GM19324 (cell line): ENCODE measurements at regions not wholly inside any gene's neighbourhood (a gene's known extent, or its start where the extent isn't known, plus 50 kb on each side); places are given as distances from the start of the nearest gene placed in this dataset.

Source experiments
- ATAC-seq: cut with Tn5 transposase; IDR thresholded peaks from one replicate; pipeline ENCODE4 v1.9.1; 2021; ENCODE audit warnings: mild to moderate bottlenecking, moderate library complexity; ENCODE audit not compliant: unreplicated experiment, low FRiP score

DNA sequence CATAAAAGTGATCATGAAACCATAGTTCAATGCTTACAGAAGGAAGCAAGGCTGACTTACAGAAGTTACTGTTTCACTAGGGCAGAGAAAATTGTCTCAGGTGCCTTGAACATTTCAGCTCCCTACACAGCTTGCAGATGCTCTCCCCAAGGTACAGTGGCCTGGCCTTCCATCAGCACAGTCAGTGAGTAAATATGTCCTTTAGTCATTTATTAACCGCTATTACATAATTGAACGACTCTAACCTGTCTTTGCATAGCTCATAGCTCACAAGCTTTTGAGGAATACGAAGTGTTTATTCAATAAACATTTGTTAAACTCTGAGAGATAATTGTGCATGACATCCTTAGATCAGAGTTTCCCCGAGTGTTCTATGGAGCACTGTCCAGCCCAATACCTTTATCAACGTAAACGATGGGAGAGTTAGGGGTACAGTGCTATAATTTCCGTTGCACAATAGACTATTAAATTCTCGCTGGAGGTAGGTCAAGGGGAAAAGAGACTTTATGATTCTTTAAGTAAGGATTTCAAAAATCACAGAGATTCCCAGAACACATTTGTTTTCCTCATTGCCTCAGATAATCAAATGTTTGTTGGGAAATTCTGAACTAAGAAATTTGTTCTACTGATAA, 677.8 kb downstream of the TSN start:
- ATAC-seq: peak; percentile 56

DNA sequence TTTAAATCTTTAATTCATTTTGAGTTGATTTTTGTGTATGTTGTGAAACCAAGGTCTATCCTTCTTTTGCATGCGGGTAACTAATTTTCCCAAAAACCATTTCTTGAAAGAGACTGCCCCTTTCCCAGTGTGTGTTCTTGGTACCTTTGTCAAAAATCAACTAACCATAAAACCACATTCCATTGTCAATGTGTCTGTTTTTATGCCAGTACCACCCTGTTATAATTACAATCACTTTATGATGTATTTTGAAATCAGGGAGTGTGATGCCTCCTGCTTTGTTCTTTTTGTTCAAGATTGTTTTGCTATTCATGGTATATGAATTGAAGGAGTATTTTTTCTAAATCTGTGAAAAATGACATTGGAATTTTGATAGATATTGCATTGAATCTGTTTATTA, 689.6 kb downstream of the TSN start:
- ATAC-seq: no peak

DNA sequence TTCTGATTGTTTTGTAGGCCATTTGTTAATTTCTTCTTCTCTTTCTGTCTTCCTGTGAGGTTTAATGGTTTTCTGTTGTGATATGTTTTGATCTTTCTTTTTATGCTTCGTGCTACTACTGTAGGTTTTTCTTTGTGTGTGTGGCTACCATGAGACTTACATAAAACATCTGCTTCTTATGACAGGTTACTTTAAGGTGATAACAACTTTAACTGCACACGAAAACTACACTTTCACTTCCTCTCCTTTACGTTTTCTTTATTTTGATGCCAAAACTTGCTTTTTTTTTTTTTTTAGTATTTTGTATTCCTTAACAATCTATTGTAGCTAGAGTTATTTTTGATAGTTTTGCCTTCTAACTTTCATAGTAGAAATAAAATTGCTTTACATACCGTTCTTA, 691.3 kb downstream of the TSN start:
- no peak for ATAC-seq

DNA sequence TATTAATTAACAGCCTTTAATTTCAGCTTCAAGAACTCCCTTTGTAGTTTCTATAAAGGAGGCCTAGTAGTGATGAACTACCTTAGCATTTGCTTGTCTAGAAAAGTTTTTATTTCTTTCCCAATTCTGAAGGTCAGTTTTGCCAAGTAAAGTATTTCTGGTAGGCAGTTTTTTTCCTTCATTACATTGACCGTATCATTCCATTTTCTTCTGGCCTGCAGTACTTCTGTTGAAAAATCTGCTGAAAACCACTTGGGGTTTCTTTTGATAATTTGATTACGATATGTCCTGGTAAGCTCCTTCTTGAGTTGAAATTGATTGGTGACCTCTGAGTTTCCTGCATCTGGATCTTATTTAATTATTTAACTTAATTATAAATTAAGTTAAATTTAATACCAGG, 691.8 kb downstream of the TSN start:
- ATAC-seq: no peak

DNA sequence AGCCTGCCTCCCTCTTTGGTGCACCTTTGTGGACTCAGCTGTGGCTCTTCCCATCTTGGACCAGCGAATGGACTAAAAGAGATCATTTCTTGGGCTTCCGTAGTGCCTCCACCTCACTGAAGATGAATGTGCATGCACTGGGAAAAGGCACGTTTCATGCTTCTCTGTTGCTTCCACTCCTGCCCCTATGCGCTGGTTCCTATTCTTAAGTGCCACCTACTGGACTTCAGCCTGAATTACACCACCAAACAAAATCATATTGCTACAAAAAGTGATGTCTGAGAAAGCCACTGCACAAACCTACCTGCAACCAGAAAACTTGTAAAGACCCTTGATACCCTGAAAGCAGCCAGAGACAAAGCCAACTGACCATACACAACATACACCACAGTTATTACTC, 695.6 kb downstream of the TSN start:
- no peak for ATAC-seq

DNA sequence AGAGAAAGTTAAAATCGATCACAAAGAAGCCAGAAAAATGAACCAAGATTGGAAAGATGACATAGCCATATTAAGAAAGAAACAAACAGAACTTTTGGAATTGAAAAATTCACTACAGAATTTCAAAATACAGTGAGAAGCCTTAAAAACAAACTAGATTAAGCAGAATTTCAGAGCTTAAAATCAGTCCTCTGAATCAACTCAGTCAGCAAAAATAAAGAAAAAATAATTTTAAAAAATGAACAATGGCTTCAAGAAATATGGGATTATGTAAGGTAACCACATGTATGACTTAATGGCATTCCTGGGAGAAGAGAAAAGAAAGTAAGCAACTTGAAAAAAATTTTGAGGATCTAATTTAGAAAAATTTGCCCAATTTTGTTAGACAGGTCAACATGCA, 696.2 kb downstream of the TSN start:
- ATAC-seq: no peak

DNA sequence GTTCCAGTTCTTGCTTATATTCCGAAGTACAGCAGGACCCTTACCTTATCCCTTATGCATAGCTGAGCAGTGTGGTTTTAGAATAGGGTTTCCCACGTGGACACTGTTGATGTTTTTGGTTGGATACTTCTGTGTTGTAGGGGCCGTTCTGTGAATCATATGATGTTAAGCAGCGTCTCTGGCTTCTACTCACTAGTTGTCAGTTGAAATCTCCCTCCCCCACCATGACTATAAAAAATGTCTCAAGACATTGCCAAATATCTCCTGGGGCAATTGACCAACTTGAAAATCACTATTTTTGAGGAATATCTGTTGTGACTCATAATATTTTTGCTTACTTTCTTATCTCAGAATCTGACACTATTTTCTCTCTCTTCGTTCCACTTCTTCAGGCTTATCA, 713.7 kb downstream of the TSN start:
- no peak for ATAC-seq

DNA sequence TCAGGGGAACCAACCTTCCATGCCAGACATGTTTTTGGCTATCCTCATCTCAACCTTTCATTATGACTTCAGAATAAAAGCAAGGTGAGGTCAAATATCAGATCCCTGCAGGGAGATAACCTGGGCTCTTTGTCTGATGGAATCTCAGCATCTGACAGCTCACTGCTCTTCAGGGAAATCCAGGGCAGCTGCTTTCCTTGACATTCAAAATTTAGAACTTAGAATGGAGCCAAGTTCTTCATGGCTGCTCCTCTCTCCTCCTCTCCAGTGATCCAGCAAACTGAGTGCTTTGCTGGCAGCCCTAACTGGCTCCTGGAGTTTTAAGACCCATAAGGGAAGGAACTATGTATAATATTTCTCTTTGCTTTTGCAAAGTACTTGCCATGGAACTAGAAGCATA, 716.3 kb downstream of the TSN start:
- no peak for ATAC-seq

DNA sequence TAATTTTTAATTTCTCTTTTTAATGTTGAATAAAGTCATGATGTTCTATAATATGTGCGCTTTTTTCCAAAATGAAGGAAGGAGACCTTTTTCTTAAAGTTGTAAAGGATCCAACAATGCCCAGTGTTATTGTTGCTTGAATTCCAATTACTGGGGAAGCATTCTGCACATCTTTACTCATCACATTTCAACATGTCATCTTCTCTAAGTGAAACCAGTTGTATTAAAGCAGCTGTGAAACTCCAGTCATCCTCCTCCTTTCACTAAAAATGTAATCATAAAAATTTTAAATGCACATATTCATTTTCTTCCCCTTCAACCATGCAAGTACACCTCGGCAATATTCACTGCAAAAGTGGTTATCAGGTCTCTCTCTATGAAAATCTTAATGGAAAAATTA, 722.7 kb downstream of the TSN start:
- ATAC-seq: no peak

DNA sequence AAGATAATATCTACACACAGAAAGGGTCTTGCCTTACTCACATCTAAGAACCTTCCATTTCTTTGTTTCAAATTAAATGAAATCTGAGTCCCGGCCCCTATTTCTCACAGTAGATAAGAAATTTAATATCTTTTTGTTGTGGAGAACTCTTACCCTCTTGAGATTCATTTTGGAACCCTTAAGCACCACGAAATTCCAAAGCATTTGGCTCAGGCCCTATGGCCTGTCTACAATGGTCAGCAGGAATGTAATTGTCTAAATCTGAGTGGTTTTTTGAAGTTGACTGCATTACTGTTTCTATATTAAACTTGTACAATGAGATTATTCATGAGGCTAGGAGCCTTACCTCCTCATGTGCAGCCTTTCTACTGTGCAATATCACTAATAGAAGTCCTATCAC, 723.3 kb downstream of the TSN start:
- ATAC-seq: no peak

DNA sequence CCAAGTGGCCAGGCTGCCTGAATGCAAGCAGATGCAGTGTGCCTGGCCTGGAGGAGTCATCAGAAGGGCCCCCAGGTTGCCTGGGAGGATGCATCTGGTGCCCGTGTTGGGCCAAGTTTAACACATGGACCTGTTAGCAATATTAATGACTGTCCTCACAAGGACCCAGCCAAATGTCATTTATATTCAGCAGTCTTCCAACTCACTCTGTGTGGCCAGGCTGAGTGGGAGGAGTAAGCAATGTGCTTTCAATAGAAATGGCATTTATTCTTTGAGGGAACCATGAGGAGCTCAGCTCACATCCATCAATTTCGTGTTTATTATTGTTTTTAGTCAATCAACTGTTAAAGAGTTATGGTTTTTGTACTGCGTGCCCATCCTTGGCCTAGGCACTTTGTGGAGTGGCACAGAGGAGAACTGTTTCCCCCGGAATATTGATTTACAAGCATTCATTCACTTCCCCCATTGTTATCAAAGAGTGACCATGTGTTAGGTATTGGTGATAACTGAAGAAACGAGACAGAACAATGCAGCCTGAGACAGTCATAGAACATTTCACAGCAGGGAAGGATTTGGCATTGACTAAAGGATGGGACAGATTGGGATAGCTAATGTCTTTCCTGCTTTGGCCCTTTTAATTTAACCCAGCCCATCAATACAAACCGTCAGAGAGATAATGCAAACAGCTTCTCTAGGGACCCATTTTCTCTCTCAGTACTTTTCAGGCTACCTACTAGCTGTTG, 725.2 kb downstream of the TSN start:
- ATAC-seq: no peak

DNA sequence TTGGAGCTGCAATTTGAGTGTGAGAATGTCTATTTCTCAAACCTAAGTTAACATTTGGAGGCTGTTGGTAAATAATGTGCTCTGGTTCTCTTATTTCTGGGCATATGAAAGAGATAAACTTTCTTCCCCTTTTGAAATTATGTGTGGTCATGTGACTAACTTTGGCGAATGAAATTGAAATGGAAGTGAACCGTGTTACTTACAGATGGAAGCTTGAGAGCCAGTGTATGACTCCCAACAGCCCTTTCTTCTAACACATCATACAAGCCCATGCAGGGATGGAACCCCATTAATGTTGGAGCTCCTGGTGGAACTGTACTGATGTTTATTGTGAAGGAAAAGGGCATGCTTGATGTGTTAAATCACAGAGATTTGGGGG, 725.8 kb downstream of the TSN start:
- no peak for ATAC-seq

DNA sequence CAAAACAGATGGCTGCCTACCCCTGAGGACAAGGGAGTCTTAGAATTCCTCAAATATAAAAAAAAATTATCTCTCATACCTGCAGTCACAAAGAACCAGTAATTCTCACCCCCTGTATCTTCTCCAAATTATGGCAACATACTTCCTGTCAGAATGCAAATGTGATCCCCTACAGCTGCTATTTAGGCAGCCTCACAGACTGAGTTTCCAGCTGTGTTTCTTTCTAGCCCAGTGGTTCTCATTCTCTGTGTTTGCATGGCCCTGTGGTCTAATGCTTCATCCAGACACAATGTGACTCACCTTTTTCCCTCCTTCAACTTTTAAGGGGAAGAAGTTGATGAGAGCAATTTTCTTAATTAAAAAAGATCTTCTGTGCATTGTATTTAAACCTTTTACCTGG, 726.3 kb downstream of the TSN start:
- peak; percentile 52 for ATAC-seq

DNA sequence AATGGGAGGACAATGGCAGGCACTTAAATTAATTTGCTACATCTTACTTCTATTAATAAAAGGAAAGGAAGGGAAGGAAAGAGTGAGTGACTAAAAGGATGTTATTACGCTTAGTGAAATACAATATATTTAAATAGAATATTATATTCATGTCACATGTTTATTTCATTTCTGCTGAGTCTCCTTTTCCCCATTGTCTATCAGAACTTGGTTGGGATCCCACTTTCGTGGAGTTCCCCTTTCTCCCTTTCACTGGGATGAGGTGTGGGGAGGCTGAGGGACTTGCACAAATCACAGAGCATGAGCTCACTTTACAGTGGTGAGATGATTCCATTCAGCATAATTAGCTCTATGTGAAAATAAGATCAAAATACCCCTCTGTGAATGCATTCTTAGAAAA, 730.6 kb downstream of the TSN start:
- ATAC-seq: no peak

DNA sequence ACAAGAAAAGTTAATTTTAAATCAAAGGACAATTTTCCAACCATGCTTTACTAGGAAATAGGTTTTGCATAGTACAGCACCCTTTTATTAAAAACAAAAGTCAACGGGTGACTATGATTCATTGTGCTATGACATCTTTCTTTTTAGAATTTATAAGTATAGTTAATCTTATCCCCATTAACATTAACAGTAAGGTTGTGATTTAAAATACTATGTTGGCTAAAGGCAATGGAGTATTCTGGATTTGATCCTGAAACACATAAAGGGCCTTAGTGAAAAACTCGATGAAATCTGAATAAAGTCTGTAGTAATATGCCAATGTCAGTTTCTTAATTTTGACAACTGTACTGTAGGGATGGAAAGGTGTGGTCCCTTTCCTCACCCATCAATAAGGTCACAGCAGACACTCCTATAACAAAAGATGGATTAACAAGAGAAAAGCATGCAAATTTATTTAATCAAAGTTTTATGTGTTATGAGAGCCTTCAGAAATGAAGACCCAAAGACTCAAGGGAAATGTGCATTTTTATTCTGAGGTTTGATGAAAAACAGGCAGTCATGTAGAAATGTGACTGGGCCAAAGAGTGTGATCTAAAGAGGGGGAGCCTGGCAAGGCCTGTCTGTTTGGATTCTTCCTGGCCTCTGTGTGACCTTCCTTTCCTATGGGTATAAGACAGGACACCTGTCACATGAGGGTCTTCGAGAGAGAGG, 731.4 kb downstream of the TSN start:
- ATAC-seq: no peak

DNA sequence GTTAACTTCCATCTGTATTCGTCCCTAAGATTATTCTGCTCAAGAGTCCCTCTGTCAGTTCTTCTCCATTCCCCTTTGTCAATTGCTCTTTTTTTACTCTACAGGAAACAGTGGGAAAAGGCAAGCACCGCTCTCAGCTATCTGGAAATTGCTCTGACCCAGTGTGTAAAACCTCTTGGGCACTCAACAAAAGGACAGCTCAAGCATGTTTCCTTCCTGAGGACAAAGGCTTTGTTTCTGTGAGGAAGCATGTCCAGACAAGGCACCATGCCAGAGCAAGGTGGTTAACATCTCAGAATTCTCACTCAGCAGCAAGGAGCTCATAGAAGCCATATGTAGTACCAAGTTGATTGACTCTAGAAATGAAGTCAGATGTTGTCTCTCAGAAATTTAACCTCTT, 735.6 kb downstream of the TSN start:
- no peak for ATAC-seq

DNA sequence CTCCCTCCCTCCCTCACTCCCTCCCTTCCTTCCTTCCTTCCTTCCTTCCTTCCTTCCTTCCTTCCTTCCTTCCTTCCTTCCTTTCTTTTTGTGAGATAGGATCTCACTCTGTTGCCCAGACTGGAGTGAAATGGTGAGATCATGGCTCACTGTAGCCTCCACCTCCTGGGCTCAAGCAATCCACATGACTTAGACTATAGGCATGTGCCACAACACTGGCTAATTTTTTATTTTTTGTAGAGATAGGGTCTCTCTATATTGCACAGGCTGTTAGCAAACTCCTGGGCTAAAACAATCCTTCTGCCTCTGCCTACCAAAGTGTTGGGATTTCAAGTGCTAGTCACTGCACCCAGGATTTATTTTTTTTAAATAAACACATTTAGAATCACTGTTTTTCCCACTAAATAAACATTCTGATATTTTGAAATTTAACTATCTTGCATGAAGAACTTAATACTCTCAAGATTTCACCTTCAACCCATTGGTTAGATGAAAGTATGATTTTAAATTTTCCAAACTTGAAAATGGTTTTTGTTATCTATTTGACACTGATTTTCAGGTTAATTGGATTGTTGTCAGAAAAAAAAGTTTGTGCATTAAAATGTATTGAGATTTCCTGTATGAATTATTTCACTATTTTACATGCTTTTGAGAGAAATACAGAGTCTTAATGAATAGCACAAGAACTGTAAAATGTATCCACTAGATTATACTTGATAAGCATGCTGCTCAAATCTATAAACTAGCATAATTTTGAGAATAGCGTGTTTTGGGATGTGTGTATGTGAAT, 745.1 kb downstream of the TSN start:
- ATAC-seq: no peak

DNA sequence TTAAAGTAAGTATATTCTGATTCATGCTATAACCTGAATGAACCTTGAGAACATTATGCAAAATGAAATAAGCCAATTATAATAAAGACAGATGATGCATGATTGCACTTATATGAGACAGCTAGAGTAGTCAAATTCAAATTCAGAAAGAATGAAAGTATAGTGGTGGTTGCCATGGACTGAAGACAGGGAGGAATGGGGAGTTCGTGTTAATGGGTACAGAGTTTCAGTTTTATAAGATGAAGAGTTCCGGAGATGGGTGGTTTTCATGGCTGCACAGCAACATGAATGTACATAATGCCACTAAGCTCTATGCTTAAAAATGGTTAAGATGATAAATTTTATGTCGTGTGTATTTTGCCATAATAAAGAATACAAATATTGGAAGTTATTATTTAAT, 751.2 kb downstream of the TSN start:
- no peak for ATAC-seq

DNA sequence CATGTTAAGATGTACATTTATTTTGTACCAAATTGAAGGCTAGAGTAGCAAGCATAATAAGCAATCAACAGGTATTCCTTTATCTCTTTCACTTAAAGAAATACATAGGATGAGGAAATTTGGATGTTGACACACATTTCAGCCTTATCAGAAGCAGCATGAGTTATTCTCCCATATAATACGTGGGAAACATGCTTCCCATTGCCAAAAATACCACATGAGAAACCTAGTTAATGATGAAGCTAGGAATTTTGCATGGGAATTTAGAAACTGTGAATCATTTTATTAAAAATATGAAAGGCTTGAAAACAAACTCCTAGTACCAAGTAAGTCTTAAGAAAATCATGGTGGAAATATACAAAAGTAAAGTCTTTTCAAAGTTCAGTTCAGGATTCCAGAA, 751.8 kb downstream of the TSN start:
- no peak for ATAC-seq

DNA sequence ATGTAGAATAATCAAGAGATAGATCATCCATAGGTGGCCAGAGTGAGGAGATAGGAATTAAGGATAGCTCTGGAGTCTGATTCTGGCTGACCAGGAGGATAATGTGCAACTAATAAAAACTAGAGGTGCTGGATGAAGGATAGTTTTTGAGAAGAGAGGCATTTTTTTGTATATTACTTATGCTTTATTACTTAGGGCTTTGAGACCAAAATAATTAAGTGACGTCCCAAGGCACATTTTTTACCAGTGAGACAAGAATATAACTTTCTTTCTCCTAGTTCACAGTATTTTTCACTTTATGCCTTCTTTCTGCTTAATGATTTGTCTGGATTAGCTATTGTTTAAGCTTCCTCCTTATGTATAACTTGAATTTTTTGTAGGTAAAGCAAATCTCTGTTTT, 756.6 kb downstream of the TSN start:
- no peak for ATAC-seq

DNA sequence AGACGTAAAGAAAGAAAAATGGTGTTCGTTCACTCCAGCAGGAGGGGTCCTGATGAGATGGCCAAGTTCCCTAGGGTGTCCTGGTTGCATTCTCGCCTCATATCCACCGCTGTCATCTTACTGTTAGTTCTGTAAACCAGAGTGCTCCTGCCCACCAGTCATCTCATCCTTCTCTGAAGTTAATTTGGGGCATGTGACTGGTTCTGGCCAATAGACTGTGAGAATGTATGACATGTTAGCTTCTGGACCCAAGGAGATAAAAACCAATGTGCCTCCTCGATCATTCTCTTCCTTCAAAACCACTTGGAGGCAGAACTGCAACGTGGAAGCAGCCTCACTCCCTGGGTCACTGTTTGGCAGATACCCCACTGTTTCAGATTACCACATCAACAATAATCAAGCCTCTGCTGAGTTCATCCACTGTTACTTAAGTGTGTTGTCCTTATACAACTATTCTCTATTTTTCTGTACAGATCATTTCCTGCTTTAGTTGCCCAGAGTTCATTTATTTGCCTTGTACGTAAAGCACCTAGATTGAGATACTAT, 759.1 kb downstream of the TSN start:
- no peak for ATAC-seq
